ENCODE measurements at regions not wholly inside any gene's neighbourhood (a gene's known extent, or its start where the extent isn't known, plus 50 kb on each side); places are given as distances from the start of the nearest gene placed in this dataset.
"Not testable (repeated sequence)": the region's sequence is repeated elsewhere in the genome, so short reads cannot be mapped to it uniquely, and the experiment has no call there.

GRCh38 chr5:56633950-56634349 is 181.4 kb upstream of the MAP3K1 start:
- TF ChIP-seq ZFX (IDR thresholded peaks at IDR 0.05; ENCODE audit: borderline replicate concordance): no peak
- TF ChIP-seq CTCF (IDR thresholded peaks at IDR 0.05): no peak
- H3K27ac ChIP-seq: no peak overlapping the region

GRCh38 chr5:56632939-56633338 is 182.4 kb upstream of the MAP3K1 start:
- TF ChIP-seq ZFX (IDR thresholded peaks at IDR 0.05; ENCODE audit: borderline replicate concordance): no peak
- TF ChIP-seq CTCF (IDR thresholded peaks at IDR 0.05): no peak
- no peak overlapping the region for H3K27ac ChIP-seq

- H3K27ac ChIP-seq: no peak overlapping the region
- TF ChIP-seq CTCF (IDR thresholded peaks at IDR 0.05): no peak
- no peak for TF ChIP-seq ZFX (IDR thresholded peaks at IDR 0.05; ENCODE audit: borderline replicate concordance)
These were observed 183.2 kb upstream of the MAP3K1 start for GRCh38 chr5:56632199-56632598.

- H3K27ac ChIP-seq: no peak overlapping the region
- TF ChIP-seq CTCF (IDR thresholded peaks at IDR 0.05): no peak
- TF ChIP-seq ZFX (IDR thresholded peaks at IDR 0.05; ENCODE audit: borderline replicate concordance): no peak
These were observed 183.6 kb upstream of the MAP3K1 start for GRCh38 chr5:56631719-56632118.

GRCh38 chr5:56628616-56629015 is 186.7 kb upstream of the MAP3K1 start:
- H3K27ac ChIP-seq: not testable (repeated sequence)

- TF ChIP-seq CTCF (IDR thresholded peaks at IDR 0.05): no peak
- no peak for TF ChIP-seq ZFX (IDR thresholded peaks at IDR 0.05; ENCODE audit: borderline replicate concordance)
- H3K27ac ChIP-seq: no peak overlapping the region
These were observed 189.8 kb upstream of the MAP3K1 start for GRCh38 chr5:56625541-56625940.

- H3K27ac ChIP-seq: no peak overlapping the region
- TF ChIP-seq ZFX (IDR thresholded peaks at IDR 0.05; ENCODE audit: borderline replicate concordance): no peak
- no peak for TF ChIP-seq CTCF (IDR thresholded peaks at IDR 0.05)
These were observed 190.6 kb upstream of the MAP3K1 start for GRCh38 chr5:56624751-56625150.

- no peak overlapping the region for H3K27ac ChIP-seq
- TF ChIP-seq ZFX (IDR thresholded peaks at IDR 0.05; ENCODE audit: borderline replicate concordance) (no peak), CTCF (IDR thresholded peaks at IDR 0.05) (no peak)
These were observed 193.2 kb upstream of the MAP3K1 start for GRCh38 chr5:56622141-56622540.
